ENCODE measurements at regions not wholly inside any gene's neighbourhood (a gene's known extent, or its start where the extent isn't known, plus 50 kb on each side); places are given as distances from the start of the nearest gene placed in this dataset.

DNA sequence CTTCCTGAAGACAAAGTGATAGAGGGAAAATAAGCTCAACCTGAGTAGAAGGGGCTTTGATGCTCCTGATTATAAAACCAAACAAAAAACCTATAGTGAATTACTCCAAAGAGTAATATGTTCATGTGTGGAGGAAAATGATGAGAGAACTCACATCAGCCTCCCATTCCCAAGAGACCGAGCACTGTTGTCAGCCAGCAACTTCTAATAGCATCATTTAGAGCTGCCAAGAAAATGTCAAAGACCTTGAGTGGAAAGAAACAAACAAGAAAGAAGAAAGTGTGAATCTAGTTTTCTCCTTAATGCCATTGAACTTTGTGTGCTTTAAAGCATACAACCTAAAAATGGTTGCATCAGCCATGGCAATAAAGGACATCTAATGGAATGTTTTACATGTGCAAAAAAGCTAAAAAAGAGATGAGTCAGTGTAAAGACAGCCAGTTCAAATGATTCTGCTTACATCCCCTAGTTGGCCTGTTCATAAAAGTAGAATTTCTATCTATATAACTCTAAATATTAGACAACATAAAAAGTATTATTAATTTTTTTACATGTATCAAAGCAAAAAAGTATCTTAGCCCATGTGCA lies 1066.2 kb downstream of the TDRD15 start:
- TF ChIP-seq, protein P1, sequence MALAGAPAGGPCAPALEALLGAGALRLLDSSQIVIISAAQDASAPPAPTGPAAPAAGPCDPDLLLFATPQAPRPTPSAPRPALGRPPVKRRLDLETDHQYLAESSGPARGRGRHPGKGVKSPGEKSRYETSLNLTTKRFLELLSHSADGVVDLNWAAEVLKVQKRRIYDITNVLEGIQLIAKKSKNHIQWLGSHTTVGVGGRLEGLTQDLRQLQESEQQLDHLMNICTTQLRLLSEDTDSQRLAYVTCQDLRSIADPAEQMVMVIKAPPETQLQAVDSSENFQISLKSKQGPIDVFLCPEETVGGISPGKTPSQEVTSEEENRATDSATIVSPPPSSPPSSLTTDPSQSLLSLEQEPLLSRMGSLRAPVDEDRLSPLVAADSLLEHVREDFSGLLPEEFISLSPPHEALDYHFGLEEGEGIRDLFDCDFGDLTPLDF (CRISPR knock-in tag; IDR thresholded peaks at IDR 0.05): no peak
- TF ChIP-seq, protein P2, sequence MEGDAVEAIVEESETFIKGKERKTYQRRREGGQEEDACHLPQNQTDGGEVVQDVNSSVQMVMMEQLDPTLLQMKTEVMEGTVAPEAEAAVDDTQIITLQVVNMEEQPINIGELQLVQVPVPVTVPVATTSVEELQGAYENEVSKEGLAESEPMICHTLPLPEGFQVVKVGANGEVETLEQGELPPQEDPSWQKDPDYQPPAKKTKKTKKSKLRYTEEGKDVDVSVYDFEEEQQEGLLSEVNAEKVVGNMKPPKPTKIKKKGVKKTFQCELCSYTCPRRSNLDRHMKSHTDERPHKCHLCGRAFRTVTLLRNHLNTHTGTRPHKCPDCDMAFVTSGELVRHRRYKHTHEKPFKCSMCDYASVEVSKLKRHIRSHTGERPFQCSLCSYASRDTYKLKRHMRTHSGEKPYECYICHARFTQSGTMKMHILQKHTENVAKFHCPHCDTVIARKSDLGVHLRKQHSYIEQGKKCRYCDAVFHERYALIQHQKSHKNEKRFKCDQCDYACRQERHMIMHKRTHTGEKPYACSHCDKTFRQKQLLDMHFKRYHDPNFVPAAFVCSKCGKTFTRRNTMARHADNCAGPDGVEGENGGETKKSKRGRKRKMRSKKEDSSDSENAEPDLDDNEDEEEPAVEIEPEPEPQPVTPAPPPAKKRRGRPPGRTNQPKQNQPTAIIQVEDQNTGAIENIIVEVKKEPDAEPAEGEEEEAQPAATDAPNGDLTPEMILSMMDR (IDR thresholded peaks at IDR 0.05): no peak
- TF ChIP-seq NR3C1 (CRISPR knock-in tag; conservative IDR thresholded peaks at IDR 0.05; ENCODE audit: low read depth): no peak
- no peak for TF ChIP-seq ZNF121 (CRISPR knock-in tag; IDR thresholded peaks at IDR 0.05)
- TF ChIP-seq SMAD3 (CRISPR knock-in tag; IDR thresholded peaks at IDR 0.05; ENCODE audit: borderline replicate concordance): no peak
- TF ChIP-seq, protein P3, sequence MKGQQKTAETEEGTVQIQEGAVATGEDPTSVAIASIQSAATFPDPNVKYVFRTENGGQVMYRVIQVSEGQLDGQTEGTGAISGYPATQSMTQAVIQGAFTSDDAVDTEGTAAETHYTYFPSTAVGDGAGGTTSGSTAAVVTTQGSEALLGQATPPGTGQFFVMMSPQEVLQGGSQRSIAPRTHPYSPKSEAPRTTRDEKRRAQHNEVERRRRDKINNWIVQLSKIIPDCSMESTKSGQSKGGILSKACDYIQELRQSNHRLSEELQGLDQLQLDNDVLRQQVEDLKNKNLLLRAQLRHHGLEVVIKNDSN (CRISPR knock-in tag; IDR thresholded peaks at IDR 0.05): no peak
- no peak for TF ChIP-seq OVOL2 (CRISPR knock-in tag; IDR thresholded peaks at IDR 0.05; ENCODE audit: borderline replicate concordance)
- TF ChIP-seq, protein P4, sequence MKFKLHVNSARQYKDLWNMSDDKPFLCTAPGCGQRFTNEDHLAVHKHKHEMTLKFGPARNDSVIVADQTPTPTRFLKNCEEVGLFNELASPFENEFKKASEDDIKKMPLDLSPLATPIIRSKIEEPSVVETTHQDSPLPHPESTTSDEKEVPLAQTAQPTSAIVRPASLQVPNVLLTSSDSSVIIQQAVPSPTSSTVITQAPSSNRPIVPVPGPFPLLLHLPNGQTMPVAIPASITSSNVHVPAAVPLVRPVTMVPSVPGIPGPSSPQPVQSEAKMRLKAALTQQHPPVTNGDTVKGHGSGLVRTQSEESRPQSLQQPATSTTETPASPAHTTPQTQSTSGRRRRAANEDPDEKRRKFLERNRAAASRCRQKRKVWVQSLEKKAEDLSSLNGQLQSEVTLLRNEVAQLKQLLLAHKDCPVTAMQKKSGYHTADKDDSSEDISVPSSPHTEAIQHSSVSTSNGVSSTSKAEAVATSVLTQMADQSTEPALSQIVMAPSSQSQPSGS (CRISPR knock-in tag; IDR thresholded peaks at IDR 0.05; ENCODE audit: borderline replicate concordance, low read depth): no peak
- TF ChIP-seq ETV6 (CRISPR knock-in tag; IDR thresholded peaks at IDR 0.05): no peak

Data from WTC11 (cell line).